GM18909 (cell line): ENCODE measurements at regions not wholly inside any gene's neighbourhood (a gene's known extent, or its start where the extent isn't known, plus 50 kb on each side); places are given as distances from the start of the nearest gene placed in this dataset.

Experiments used
- ATAC-seq: cut with Tn5 transposase; IDR thresholded peaks from one replicate; pipeline ENCODE4 v1.9.1; 2021; ENCODE audit warnings: mild to moderate bottlenecking; ENCODE audit not compliant: unreplicated experiment, poor library complexity

DNA sequence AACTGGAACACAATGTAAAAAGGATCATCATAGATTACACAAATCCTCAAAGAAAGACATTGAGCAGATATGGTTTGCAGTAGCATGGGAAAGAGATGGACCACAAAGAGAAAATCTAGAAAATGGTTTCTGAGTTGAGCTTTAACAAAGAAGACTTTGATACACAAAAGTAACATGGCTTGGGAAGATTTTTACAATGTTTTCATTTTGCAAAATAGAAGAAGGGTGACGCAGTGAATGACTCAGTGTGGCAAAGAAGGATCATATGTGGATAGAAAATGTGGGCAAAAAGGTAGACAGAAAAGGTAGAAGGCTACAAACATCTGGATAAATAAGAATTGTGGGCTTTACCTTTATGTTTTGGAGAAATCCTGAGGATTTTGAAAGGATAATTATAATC, 1220.5 kb downstream of the PCDH17 start:
- no peak for ATAC-seq

DNA sequence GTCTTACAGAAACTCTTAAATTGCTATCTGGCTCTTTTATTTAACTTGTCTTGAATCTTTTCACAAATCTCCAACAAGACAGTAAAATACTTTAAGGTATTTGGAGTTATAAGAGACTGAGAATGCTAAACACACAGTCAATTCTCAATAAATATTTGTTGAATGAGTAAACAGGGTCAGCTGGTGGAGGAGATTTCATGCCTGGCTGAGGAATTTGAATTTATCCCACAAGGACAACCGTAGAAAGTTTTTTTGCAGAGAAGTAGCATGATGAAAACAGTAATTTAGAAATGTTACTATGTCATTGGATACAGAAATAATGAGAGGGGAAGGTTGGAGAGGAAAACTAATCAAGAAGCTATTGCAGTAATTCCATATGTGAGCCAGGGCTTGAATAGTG, 1223.7 kb downstream of the PCDH17 start:
- no peak for ATAC-seq

DNA sequence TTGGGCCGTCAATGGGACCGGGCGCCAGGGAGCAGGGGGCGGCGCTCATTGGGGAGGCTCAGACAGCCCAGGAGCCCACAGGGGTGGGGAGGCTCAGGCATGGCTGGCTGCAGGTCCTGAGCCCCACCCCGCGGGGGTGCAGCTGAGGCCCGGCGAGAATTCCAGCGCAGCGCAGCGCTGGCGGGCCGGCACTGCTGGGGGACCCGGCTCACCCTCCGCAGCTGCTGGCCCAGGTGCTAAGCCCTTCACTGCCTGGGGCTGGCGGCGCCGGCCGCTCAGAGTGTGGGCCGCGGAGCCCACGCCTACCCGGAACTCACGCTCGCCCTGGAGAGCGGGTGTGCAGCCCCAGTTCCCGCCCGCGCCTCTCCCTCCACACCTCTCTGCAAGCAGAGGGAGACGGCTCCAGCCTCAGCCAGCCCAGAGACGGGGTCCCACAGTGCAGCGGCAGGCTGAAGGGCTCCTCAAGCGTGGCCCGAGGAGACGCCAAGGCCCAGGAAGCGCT, 1227.4 kb downstream of the PCDH17 start:
- no peak for ATAC-seq

DNA sequence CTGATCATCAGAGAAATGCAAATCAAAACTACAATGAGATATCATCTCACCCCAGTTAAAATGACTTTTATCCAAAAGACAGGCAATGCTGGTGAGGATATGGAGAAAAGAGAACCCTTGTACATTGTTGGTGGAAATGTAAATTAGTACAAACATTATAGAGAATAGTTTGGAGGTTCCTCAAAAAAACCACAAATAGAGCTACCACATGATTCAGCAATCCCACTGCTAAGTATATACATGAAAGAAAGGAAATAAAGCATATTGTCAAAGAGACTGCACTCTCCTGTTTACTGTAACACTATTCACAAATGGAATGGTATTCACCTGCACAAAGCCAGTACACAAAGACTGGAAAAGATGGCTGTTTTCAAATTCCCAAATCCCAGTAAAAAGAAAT, 1233.7 kb downstream of the PCDH17 start:
- ATAC-seq, result no peak

DNA sequence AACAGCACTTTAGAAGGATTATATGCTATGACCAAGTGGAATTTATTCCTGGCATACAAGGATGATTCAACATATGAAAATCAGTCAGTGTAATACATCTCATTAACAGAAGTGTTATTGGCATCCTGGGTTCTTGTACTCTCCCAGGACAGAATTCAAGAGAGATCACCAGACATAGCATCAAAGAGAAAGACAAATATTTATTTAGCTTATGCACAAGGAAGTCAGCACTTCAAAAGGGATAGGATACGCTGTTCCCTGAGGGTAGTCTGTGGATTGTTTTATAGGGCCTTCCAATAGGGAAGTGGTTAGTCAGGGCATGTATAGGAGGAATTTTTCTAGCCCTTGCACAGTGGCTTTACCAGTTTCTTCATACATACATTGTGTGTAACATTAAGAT, 1238.0 kb downstream of the PCDH17 start:
- no peak for ATAC-seq

DNA sequence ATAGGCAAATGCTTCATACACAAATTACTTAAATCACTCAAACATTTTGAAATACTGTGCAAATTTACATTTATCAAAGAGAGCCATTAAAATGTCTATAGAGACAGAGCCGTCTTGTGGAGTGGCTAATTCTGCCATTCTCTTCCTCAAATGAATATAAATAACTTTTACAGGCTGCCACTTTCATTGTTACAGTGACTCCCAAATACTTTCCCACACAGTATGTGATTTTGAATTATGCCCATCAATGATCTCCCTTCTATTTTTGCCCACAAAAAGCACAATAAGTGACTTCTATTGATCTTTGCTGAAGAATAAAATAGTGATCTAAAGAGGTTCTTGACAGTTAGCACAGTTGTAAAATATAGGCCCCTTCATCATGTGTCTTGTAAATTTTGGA, 1244.9 kb downstream of the PCDH17 start:
- no peak for ATAC-seq

DNA sequence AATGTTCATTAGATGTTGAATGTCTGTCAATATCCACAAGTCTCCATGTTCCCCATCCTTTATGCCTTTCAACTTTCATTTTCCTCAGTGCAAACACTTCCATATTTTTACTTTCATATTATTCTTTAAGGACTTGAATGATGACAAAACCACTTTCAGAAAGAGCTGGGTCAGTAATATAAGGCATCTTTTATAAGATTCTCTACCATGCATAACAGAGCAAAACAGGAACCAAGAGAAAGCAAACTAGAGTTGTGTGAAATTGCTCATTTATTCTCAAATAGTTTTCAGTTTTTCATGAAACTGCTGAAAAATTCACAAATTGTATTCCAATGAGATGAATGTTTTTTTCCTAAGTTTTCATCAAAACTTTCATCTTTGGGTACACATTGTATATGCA, 1247.6 kb downstream of the PCDH17 start:
- ATAC-seq, result no peak

DNA sequence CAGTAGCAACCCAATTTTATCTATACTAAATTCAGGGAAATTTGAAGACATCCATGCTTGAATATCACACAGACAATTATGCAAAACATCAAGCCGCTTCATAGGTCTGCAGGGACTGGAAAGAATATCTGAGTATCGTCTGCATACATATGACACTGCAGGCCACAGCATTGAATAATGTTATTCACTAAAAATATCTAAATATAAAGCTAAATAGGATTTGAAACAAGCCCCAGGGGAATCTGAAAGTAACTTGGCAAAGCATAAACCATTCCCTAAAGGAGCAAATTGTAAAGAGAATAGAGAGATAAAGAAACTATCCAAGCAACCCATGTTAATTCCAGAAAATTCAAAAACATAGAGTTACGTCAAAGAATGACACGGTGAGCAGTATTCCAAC, 1251.0 kb downstream of the PCDH17 start:
- ATAC-seq, result no peak

DNA sequence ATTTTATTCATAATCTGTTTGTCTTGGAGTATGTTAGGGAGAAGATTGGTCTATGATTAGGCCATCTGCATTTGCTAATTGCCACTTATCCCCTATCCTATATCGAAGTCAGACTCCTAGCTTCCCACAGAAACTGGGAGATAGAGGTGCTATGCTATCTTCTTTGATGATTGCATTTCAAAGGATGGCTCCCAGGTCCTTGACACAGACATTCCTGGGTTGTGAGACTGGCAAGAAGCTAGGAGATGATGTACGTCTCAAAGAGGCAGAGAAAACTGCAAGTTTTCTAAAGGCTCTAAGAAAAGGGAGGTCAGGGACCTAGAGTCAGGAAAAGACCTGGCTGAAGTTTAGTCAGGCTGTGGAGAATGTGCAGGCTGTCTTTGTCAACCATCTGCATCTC, 1251.9 kb downstream of the PCDH17 start:
- ATAC-seq, result no peak

DNA sequence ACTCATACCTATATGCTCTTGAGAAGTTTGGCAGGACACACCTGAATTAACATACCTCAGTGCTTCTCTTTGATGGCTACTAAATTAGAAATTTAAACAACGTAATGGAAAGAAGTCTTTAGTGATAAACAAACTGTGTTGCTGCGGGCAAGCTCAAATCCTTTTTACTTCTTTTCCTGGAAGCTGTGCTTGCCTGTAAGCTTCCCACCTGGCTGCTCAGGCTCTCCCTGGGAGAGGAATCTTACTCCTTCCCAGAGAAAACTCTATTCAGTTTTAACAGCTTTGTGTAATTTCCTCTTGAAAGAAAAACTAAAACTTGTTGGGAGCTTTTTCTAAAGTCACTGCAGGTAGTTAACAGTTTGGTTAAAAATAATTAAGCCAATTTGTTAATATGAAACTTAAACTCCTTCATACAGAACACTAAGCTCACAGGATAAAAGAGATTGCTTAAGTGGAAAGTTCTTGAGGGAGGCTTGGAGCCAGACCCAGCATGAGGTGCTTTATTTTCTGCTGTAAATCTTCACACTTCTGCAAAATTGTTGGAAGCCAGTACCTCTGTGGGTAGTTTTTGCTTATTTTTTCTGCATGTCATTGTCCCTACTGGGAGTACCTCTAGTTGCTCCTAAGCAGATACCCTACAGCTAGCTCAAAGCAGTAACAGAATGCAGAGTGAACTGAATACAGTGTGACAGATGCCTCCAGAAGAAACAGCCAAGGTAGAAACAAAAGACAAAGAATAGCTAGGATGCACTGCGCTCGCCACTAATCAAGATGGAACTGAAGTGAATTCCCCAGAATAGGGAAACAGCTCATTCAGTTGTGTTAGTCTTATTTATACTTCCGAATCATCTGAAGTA, 1253.0 kb downstream of the PCDH17 start:
- ATAC-seq, result no peak

DNA sequence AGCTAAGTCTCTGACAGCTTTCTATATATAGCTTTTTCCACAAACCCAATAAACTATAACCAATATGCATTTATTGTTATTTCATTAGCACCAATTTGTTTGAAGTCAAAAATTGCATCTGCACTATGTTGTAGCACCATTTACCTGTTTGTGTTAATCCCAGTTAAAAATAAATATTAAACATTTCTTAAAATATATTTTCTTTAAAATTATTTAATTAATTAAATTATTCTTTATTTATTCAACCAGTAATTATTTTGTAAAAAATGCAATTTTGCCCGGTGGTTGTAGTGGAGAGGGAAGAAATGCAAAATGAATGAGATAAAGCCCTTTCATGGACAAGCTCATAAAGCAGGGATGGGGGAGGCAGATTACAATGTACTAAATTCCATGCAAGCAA, 1257.9 kb downstream of the PCDH17 start:
- no peak for ATAC-seq

DNA sequence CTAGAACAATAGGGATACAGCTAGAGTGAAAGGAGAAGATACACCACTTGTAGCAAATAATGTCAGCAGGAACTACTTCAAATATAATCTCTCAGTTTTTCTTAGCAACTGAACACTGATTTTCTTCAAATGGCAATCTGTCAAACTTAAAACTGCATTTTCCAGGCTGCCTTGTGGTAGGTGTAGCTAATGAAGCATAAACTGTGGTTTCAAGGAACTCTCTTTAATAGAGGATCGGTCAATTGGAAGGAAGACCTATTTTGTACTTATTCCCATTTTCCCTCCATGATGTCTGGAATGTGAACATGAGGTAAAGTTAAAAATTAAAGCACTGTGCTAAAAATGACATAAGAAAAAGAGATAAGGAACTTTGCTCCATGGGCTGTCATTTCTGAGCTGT, 1261.9 kb downstream of the PCDH17 start:
- ATAC-seq, result no peak

DNA sequence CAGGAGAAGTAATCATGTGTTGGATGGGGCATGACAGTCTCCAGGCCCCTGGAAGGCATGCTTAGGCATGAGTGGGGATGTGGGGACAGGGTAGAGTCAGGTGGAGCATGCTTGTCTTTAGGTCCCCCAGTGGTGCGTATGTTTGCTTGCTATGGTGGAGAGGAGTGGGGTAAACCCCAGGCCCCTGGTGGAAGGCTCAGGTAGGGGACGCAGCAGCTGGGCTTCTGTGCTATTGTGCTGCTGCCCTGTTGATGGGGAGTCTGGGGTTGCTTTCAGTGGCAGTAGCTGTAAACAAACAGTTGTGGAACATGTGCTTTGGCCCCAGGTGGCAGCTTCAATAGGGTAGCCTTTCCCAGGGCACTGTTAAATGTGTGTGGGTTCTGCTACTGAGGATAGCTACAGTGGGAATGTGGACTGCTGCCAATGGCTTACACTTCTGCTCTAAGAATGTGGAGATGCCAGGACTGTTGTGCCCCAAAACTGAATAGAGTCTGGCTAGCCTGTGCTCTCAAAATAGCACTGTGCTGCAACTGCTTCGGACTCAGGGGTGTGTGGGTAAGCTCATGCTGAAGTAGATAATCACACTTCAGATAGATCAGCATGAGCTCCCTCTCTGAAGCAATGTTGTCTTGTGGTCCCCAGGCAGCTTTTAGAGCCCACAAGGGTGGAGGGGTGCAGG, 1257.3 kb downstream of the DIAPH3 start:
- ATAC-seq, result no peak

DNA sequence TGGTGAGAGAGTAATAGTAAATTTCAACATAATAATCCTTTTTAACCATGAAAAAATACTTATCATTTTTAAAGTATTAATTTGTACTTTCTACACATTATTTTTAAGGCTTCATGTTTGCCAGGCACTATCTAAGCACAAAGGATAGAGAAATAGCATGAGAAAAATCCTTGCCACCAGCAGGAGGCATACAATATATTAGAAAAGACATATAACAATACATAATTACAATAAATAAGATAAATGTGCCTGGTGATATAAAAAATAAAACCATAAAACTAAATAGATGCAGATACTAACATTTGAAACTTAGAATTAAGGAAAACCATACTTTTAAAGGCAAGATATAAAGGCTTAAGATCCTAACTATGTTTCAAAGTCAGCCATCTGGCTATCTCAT, 1256.4 kb downstream of the DIAPH3 start:
- no peak for ATAC-seq

DNA sequence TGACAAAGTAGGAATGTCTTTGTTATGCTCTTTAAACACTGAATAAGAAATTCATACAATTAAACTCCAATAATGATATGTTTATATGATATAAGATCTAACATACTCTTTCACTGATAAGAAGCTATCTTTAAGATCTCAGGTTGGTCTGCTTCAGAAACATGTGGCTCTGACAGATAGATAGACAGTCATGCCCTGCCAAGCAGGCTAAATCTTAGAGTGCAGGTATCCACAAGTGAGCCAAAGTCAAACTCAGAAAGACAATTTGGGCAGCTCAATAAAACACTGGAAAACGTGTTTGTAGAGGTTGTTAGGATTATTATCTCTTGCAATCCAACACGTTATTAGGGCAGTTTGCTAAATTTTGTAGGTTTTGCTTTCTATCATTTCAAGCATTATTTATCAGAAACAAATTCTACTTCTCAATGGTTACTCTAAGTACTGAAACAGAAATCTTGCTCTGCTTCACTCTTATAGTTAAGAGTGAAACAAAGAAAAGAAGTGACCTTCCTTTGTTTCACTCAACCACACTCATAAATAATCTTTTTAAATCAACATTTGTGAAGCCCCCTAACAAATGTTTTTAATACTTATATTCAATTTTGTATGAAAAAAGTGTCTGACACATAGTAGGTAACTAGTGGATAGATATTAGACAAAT, 1255.6 kb downstream of the DIAPH3 start:
- ATAC-seq, result no peak

DNA sequence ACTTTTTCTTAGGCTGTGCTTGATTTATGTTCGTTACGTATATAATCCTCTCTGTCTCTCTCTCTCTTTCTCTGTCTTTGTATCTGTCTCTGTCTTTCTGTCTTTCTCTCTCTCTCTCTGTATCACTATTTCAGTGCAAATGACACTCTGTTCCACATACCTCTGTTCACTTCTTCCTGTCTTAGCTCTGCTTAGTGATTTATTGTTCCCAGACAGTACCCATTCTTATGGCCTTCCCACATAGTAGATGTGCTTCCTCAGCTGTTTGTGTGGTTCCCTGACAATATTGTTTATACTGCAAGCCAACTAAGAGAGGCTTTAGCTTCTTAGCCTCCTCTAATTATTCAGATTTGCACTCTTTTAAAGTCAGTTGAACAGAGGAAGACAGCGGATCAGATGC, 1244.2 kb downstream of the DIAPH3 start:
- no peak for ATAC-seq

DNA sequence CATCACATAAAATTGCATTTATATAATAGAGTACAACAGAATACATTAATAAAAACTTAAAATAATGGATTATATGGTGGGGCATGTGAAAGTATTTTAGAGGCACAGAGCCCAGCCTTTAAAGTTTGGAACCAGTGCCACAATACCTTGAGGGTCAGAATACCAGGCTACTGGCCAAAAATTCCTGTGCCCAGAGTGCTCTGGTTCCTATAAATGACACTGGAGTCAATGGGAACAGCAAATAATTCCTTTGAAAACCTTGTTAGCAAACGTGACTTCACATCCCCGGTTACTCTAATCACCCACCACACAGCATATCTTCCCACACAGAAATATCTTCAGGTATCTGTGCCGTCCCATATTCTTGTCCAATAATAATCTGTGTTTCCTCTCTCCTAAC, 1242.6 kb downstream of the DIAPH3 start:
- no peak for ATAC-seq

DNA sequence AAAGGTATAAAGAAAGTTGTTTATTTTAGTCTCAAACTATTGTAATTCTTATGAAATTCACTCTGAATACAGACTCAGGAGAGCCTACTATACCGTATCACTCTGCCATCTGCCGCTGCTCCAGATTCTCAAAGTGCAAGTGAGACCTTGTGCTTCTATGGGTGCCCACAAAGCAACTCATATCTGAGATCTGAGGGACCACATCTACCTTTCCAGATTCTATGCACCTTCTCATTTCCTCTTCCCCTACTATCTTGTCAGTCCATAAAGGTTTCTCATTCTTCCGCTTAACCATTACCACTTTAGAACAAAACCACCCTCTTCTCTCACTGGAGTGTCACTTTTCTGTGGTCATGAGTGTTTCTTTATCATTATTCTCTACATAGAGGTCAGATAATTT, 1236.9 kb downstream of the DIAPH3 start:
- ATAC-seq, result no peak

DNA sequence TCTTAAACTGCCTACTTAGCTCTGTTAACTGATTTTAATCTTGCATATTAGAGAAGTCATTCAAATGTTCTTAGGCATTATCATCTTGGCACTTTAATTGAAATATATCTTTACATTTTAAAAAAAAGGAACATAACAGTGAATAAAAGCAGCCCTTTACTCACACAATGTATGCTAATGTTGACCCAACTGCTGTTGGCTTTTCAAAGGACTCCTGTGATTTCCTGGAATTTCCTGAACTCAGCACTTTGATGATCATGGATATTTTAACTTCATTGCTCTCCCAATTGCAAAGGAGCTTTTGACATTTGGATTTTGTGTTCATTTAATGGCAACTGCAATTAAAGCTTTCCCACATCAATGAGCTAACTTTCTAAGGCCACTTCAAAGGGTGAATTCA, 1230.3 kb downstream of the DIAPH3 start:
- ATAC-seq, result no peak

DNA sequence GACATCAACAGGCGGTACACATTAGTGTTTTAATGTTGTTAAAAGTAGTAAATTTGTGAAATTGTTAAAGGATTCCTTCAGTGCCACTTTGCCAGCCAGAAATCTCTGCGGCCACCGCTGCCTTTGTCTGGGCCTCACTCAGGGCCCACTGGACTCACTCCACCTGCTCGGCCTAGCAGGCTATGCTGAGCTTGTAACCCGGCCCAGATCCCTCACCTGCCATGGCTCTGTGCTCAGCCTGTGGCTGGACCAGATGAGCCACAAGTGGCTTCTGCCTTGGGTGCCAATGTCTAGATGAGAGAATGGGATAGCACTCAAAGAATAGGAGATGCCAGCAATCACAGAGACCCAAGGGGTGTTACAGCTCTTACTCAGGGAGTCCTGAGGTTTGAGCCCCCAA, 1228.0 kb downstream of the DIAPH3 start:
- ATAC-seq, result no peak

DNA sequence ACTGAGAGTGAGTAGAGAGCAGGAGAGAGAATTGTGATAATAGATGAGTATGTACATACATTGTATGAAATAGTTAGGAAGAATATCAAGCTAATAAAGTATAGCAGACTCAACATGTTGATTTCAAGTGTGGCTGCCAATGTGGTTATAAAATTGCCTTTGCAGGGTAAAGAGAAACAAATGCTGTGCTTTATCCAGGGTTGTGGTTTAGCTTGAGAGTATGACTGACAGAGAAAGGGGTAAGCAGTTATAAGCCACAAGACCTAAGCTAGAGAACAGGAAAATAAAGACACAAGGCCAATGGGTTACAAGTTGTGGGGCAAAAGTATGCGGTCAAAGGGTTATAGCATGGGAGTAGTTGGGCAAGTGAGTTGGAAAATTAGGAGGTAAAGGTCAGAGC, 1217.5 kb downstream of the DIAPH3 start:
- ATAC-seq, result no peak
